Motor neuron (in vitro differentiated cells): ENCODE measurements at regions not wholly inside any gene's neighbourhood (a gene's known extent, or its start where the extent isn't known, plus 50 kb on each side); places are given as distances from the start of the nearest gene placed in this dataset.
A peak's percentile ranks its signal among the peaks of the same experiment; 100 is the strongest.

Experiments
- ATAC-seq, 8 experiments: fragments of 200-7000 bp; cut with Tn5 transposase; replicated peaks in 6 of 8; 2 replicates each; pipeline ENCODE4 v1.8.0; 2021; ENCODE audit warnings: mild to moderate bottlenecking in 8 of 8, moderate library complexity in 8 of 8
- H3K27ac ChIP-seq, 2 donors: fragments of 250-450 bp; sonication (Bioruptor Pico); 2 replicates each; pipeline ENCODE4 v1.9.0; 2021; ENCODE audit warnings: antibody characterized with exemption in 2 of 2, mild to moderate bottlenecking in 2 of 2, moderate library complexity in 1 of 2
- H3K4me1 ChIP-seq, 2 donors: fragments of 250-450 bp; sonication (Bioruptor Pico); replicated peaks in 1 of 2; 2 replicates each; pipeline ENCODE4 v1.6.1; 2021; ENCODE audit warnings: antibody characterized with exemption in 2 of 2, mild to moderate bottlenecking in 2 of 2, moderate library complexity in 1 of 2
- H3K4me3 ChIP-seq, 5 donors: fragments of 250-450 bp; sonication (Bioruptor Pico); 2 replicates each; pipeline ENCODE4 v1.9.0; 2021; ENCODE audit warnings: antibody characterized with exemption in 5 of 5, mild to moderate bottlenecking in 5 of 5, moderate library complexity in 4 of 5
- WGBS, 10 experiments: fragments of 450-650 bp; shearing (Covaris generic); methylation state at CpG; one replicate each; pipeline ENCODE4 v1.0.0; 2022; 5-methylcytosine and 5-hydroxymethylcytosine counted together
- in situ Hi-C, 9 experiments: fragments of 400-800 bp; cut with MboI; loops; one replicate each; pipeline ENCODE4 v1.15.0; 2021; ENCODE audit warnings: low sequenced_read_pairs in 9 of 9, low pct_unique_long_range_greater_than_20kb in 2 of 9; ENCODE audit not compliant: unreplicated experiment in 9 of 9

GRCh38 chr4:126265888-126266287 lies 951.1 kb downstream of the FAT4 start:
- in situ Hi-C loops, result no loop called here

GRCh38 chr4:126267689-126268088 lies 952.9 kb downstream of the FAT4 start:
- peak in 2 of 8 experiments; percentile 63 to 81 for ATAC-seq

More at GRCh38 chr4:126265888-126266287, 951.1 kb downstream of the FAT4 start:
- ATAC-seq, result peak in 1 of 8 experiments; percentile 35
- H3K4me3 ChIP-seq, result no peak overlapping the region
- H3K4me1 ChIP-seq, result peaks cover 0 to 9% of the 10 kb centered on the region in 2 donors
- H3K27ac ChIP-seq, result no peak overlapping the region

GRCh38 chr4:126268106-126268505 lies 953.4 kb downstream of the FAT4 start:
- in situ Hi-C loops, result no loop called here
- Histone ChIP-seq H3K4me1 (peaks cover 0 to 17% of the 10 kb centered on the region in 2 donors), H3K4me3 (no peak overlapping the region), H3K27ac (no peak overlapping the region)
- no peak for ATAC-seq

More at GRCh38 chr4:126267689-126268088, 952.9 kb downstream of the FAT4 start:
- in situ Hi-C loops, result no loop called here
- H3K27ac ChIP-seq, result no peak overlapping the region
- peaks cover 0 to 17% of the 10 kb centered on the region in 2 donors for H3K4me1 ChIP-seq
- WGBS, 10 experiments, result 0 to 100% (median 67%) methylated on average over 1 of the region's 1 CpG; no CpG with 5 or more reads in 2 of the 10 experiments
- no peak overlapping the region for H3K4me3 ChIP-seq

- peaks cover 0 to 17% of the 10 kb centered on the region in 2 donors for H3K4me1 ChIP-seq
- no peak overlapping the region for H3K27ac ChIP-seq
- 55 to 88% (median 84%) methylated on average over 1 to 6 of the region's 6 CpGs; no CpG with 5 or more reads in 2 of the 10 experiments for WGBS, 10 experiments
- in situ Hi-C loops, result no loop called here
- H3K4me3 ChIP-seq, result no peak overlapping the region
- peak in 1 of 8 experiments; percentile 45 for ATAC-seq
Observed at GRCh38 chr4:126269106-126269505, 954.4 kb downstream of the FAT4 start.

- 0 to 100% (median 45%) methylated on average over 1 of the region's 1 CpG; no CpG with 5 or more reads in 2 of the 10 experiments for WGBS, 10 experiments
- no peak overlapping the region for H3K27ac ChIP-seq
- in situ Hi-C loops, result no loop called here
- H3K4me1 ChIP-seq, result peaks cover 0 to 13% of the 10 kb centered on the region in 2 donors
- peak in 2 of 8 experiments; percentile 7 to 69 for ATAC-seq
- no peak overlapping the region for H3K4me3 ChIP-seq
Observed at GRCh38 chr4:126271292-126271691, 956.5 kb downstream of the FAT4 start.

GRCh38 chr4:126273746-126274145 lies 959.0 kb downstream of the FAT4 start:
- 60 to 100% (median 92%) methylated on average over 1 to 2 of the region's 2 CpGs; no CpG with 5 or more reads in 1 of the 10 experiments for WGBS, 10 experiments
- no peak for ATAC-seq
- in situ Hi-C loops, result no loop called here
- Histone ChIP-seq H3K4me1 (peaks cover 0 to 8% of the 10 kb centered on the region in 2 donors), H3K27ac (no peak overlapping the region), H3K4me3 (no peak overlapping the region)

- WGBS, 10 experiments, result 15 to 100% (median 79%) methylated on average over 1 of the region's 1 CpG
- in situ Hi-C loops, result no loop called here
- Histone ChIP-seq H3K4me3 (no peak overlapping the region), H3K4me1 (no peaks in the 10 kb centered on the region), H3K27ac (no peak overlapping the region)
- no peak for ATAC-seq
Observed at GRCh38 chr4:126291886-126292285, 977.1 kb downstream of the FAT4 start.

- no peaks in the 10 kb centered on the region for H3K4me1 ChIP-seq
- no peak for ATAC-seq
- H3K4me3 ChIP-seq, result no peak overlapping the region
- no peak overlapping the region for H3K27ac ChIP-seq
- 67 to 100% (median 100%) methylated on average over 1 of the region's 1 CpG; no CpG with 5 or more reads in 3 of the 10 experiments for WGBS, 10 experiments
- in situ Hi-C loops, result no loop called here
Observed at GRCh38 chr4:126298271-126298670, 983.5 kb downstream of the FAT4 start.

GRCh38 chr4:126306152-126306869 lies 991.6 kb downstream of the FAT4 start:
- 9 to 95% (median 79%) methylated on average over 2 to 5 of the region's 5 CpGs for WGBS, 10 experiments
- H3K4me1 ChIP-seq, result no peaks in the 10 kb centered on the region
- no peak overlapping the region for H3K27ac ChIP-seq
- H3K4me3 ChIP-seq, result no peak overlapping the region
- in situ Hi-C loops, result no loop called here
- no peak for ATAC-seq

- peak in 3 of 8 experiments; percentile 49 to 69 (median 67) for ATAC-seq
- in situ Hi-C loops, result no loop called here
- no peak overlapping the region for H3K27ac ChIP-seq
- peaks cover 0 to 9% of the 10 kb centered on the region in 2 donors for H3K4me1 ChIP-seq
- WGBS, 10 experiments, result 0 to 74% (median 26%) methylated on average over 1 to 3 of the region's 3 CpGs; no CpG with 5 or more reads in 3 of the 10 experiments
- no peak overlapping the region for H3K4me3 ChIP-seq
Observed at GRCh38 chr4:126318376-126318775, 1003.6 kb downstream of the FAT4 start.

GRCh38 chr4:126328914-126329313 lies 1014.2 kb downstream of the FAT4 start:
- H3K4me1 ChIP-seq, result no peaks in the 10 kb centered on the region
- no peak overlapping the region for H3K27ac ChIP-seq
- H3K4me3 ChIP-seq, result no peak overlapping the region
- no peak for ATAC-seq
- in situ Hi-C loops, result no loop called here

- in situ Hi-C loops, result no loop called here
- no peak for ATAC-seq
- 23 to 100% (median 75%) methylated on average over 1 to 2 of the region's 2 CpGs; no CpG with 5 or more reads in 4 of the 10 experiments for WGBS, 10 experiments
Observed at GRCh38 chr4:126338548-126338947, 1023.8 kb downstream of the FAT4 start.

GRCh38 chr4:126341927-126342326 lies 1027.2 kb downstream of the FAT4 start:
- Histone ChIP-seq H3K4me3 (no peak overlapping the region), H3K4me1 (peaks cover 0 to 8% of the 10 kb centered on the region in 2 donors), H3K27ac (no peak overlapping the region)
- WGBS, 10 experiments, result 83 to 100% (median 100%) methylated on average over 1 of the region's 1 CpG; no CpG with 5 or more reads in 5 of the 10 experiments
- no peak for ATAC-seq
- in situ Hi-C loops, result no loop called here

More at GRCh38 chr4:126338548-126338947, 1023.8 kb downstream of the FAT4 start:
- Histone ChIP-seq H3K4me3 (no peak overlapping the region), H3K4me1 (peaks cover 0 to 5% of the 10 kb centered on the region in 2 donors), H3K27ac (no peak overlapping the region)

GRCh38 chr4:126344472-126344871 lies 1029.7 kb downstream of the FAT4 start:
- ATAC-seq, result no peak
- H3K27ac ChIP-seq, result no peak overlapping the region
- WGBS, 10 experiments, result 66 to 100% (median 88%) methylated on average over 2 to 5 of the region's 6 CpGs; no CpG with 5 or more reads in 2 of the 10 experiments
- no peak overlapping the region for H3K4me3 ChIP-seq
- in situ Hi-C loops, result no loop called here
- H3K4me1 ChIP-seq, result peaks cover 0 to 4% of the 10 kb centered on the region in 2 donors
